Gastrocnemius medialis (tissue), 4 donors: ENCODE measurements at regions not wholly inside any gene's neighbourhood (a gene's known extent, or its start where the extent isn't known, plus 50 kb on each side); places are given as distances from the start of the nearest gene placed in this dataset.

Experiments
- ATAC-seq, 2 donors: fragments of 150-250 bp; one replicate each; pipeline ENCODE4 v1.9.1; 2016
- DNase-seq, 2 donors: peaks; one replicate each; pipeline ENCODE4 v3.0.0-alpha.2; 2019
- H3K27ac ChIP-seq, 4 donors: fragments of 200-600 bp; sonication (generic); 1 replicate in 1 of 4; 2 replicates in 3 of 4; pipeline ENCODE4 v1.5.1; 2016 to 2018; ENCODE audit warnings: mild to moderate bottlenecking in 2 of 4, moderate library complexity in 1 of 4
- H3K27me3 ChIP-seq, 3 donors: fragments of 200-600 bp; sonication (generic) in 2 of 3; 1 replicate in 1 of 3; 2 replicates in 2 of 3; pipeline versions ENCODE4 v1.5.1 to v1.6.0; 2016 to 2019; ENCODE audit warnings: mild to moderate bottlenecking in 1 of 3, moderate library complexity in 1 of 3
- H3K36me3 ChIP-seq, 2 donors: fragments of 200-600 bp; sonication (generic) in 1 of 2; one replicate each; pipeline ENCODE4 v1.5.1; 2017 to 2018
- H3K4me1 ChIP-seq, 2 donors: fragments of 200-600 bp; sonication (generic) in 1 of 2; one replicate each; pipeline ENCODE4 v1.5.1; 2016 to 2017; ENCODE audit warnings: mild to moderate bottlenecking in 2 of 2
- H3K4me3 ChIP-seq, 4 donors: fragments of 200-600 bp; sonication (generic) in 3 of 4; 1 replicate in 1 of 4; 2 replicates in 3 of 4; pipeline ENCODE4 v1.5.1; 2016 to 2019; ENCODE audit warnings: mild to moderate bottlenecking in 2 of 4
- H3K9me3 ChIP-seq, 3 donors: fragments of 200-600 bp; sonication (generic) in 2 of 3; 1 replicate in 1 of 3; 2 replicates in 2 of 3; pipeline ENCODE4 v1.5.1; 2016 to 2019
- POLR2A ChIP-seq, 2 donors: fragments of 450-650 bp; IDR thresholded peaks; one replicate each; pipeline ENCODE4 v1.6.1; 2017; ENCODE audit warnings: antibody characterized with exemption in 2 of 2, mild to moderate bottlenecking in 2 of 2, moderate library complexity in 2 of 2
- in situ Hi-C, 4 donors: fragments of 200-750 bp; cut with MboI; loops; one replicate each; pipeline versions ENCODE4 v1.15.0 to v1.8.0; 2017; ENCODE audit warnings: low sequenced_read_pairs in 4 of 4
- intact Hi-C: fragments of 100-400 bp; cut with DNase I; formaldehyde crosslinking; loops from one replicate; pipeline ENCODE4 v1.15.1; 2023; ENCODE audit warnings: low total_unique reads
- TF ChIP-seq, protein P1 (sequence below), 5 experiments: fragments of 450-650 bp in 3 of 5; fragments of 200-600 bp in 2 of 5; sonication (generic) in 2 of 5; IDR thresholded peaks in 4 of 5; conservative IDR thresholded peaks in 1 of 5; 1 replicate in 4 of 5; 2 replicates in 1 of 5; pipeline ENCODE4 v1.5.1; 2016 to 2019; ENCODE audit warnings: antibody characterized with exemption in 5 of 5, mild to moderate bottlenecking in 3 of 5, moderate library complexity in 3 of 5

DNA sequence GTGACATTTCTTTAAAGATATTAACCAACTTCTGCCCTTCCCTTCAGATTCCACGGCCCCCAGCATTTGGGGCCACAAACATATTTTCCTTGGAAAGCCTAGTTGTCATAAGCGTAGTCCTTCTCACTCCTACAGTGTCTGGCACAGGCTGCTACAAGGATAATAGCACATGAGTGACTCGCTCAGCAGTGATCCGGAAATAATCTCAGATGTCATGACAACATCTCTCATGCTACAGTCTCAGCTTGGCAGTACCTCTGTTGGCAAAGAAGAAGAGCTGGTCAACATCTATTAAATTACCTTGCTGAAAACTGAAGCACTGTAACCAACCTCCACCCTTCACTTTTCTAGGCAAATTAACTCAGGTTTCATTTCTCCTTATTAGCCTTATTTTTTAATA is 351.7 kb downstream of the RAD51AP2 start:
- Histone ChIP-seq H3K9me3 (no peaks in the 10 kb centered on the region), H3K4me1 (no peaks in the 10 kb centered on the region), H3K36me3 (no peaks in the 10 kb centered on the region), H3K27me3 (no peaks in the 10 kb centered on the region), H3K27ac (no peak overlapping the region), H3K4me3 (no peak overlapping the region)
- intact Hi-C loops (no loop called here), in situ Hi-C loops (no loop called here)
- no peak for DNase-seq
- TF ChIP-seq, protein P1, sequence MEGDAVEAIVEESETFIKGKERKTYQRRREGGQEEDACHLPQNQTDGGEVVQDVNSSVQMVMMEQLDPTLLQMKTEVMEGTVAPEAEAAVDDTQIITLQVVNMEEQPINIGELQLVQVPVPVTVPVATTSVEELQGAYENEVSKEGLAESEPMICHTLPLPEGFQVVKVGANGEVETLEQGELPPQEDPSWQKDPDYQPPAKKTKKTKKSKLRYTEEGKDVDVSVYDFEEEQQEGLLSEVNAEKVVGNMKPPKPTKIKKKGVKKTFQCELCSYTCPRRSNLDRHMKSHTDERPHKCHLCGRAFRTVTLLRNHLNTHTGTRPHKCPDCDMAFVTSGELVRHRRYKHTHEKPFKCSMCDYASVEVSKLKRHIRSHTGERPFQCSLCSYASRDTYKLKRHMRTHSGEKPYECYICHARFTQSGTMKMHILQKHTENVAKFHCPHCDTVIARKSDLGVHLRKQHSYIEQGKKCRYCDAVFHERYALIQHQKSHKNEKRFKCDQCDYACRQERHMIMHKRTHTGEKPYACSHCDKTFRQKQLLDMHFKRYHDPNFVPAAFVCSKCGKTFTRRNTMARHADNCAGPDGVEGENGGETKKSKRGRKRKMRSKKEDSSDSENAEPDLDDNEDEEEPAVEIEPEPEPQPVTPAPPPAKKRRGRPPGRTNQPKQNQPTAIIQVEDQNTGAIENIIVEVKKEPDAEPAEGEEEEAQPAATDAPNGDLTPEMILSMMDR (IDR thresholded peaks at IDR 0.05 in 4 of 5, conservative IDR thresholded peaks at IDR 0.05 in 1 of 5) = no peak
- no peak for TF ChIP-seq POLR2A (IDR thresholded peaks at IDR 0.05)
- ATAC-seq = no peak

GRCh38 chr2:17164550-17164949 is 353.7 kb downstream of the RAD51AP2 start:
- Histone ChIP-seq H3K27me3 (no peaks in the 10 kb centered on the region), H3K9me3 (no peaks in the 10 kb centered on the region), H3K4me1 (no peaks in the 10 kb centered on the region), H3K36me3 (no peaks in the 10 kb centered on the region), H3K4me3 (no peak overlapping the region), H3K27ac (no peak overlapping the region)
- ATAC-seq (no peak), DNase-seq (no peak)
- intact Hi-C loops (no loop called here), in situ Hi-C loops (no loop called here)
- TF ChIP-seq, protein P1 (IDR thresholded peaks at IDR 0.05 in 4 of 5, conservative IDR thresholded peaks at IDR 0.05 in 1 of 5) = no peak
- TF ChIP-seq POLR2A (IDR thresholded peaks at IDR 0.05) = no peak

DNA sequence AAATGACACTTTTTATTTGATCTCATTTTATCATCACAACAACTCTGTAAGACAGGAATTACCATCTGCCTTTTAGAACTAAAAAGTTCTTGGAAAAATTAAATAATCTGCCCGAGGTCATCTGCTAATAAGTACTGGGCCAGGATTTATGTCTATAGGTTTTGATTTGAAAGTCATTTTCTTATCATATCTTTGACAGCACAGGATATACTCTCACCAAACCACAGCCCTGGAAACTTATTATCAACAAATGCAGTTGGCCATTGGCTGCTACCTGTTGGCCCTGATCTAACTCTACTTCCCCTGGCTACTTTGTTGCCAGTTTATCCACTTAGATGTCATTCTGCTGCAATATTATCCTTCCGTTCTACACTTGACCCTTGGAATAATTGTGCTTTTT is 354.6 kb downstream of the RAD51AP2 start:
- no peak for DNase-seq
- TF ChIP-seq POLR2A (IDR thresholded peaks at IDR 0.05) = no peak
- TF ChIP-seq, protein P1 (IDR thresholded peaks at IDR 0.05 in 4 of 5, conservative IDR thresholded peaks at IDR 0.05 in 1 of 5) = no peak
- in situ Hi-C loops = no loop called here

DNA sequence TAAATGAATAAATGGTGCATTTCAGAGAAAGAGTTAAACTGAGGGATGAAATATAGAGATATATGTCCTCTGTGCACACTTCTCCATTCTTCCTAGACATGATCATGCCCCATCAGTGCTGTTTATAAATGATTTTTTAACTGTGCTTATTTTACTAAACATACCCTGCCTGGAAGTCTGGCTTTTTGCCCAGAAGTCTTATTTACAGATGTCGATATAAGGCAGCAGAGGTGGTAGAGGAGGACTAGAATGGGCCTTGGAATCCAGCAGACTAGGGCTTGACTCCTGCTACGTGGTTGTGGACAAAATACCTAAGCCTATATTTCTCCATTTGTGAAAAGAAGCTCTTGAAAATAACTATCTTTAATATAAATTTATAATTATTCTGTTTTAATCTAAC is 355.5 kb downstream of the RAD51AP2 start:
- Histone ChIP-seq H3K36me3 (no peaks in the 10 kb centered on the region), H3K9me3 (no peaks in the 10 kb centered on the region), H3K27ac (no peak overlapping the region), H3K4me1 (no peaks in the 10 kb centered on the region), H3K27me3 (no peaks in the 10 kb centered on the region), H3K4me3 (no peak overlapping the region)
- intact Hi-C loops = no loop called here
- in situ Hi-C loops = no loop called here
- ATAC-seq (no peak), DNase-seq (no peak)
- TF ChIP-seq, protein P1 (IDR thresholded peaks at IDR 0.05 in 4 of 5, conservative IDR thresholded peaks at IDR 0.05 in 1 of 5) = no peak
- no peak for TF ChIP-seq POLR2A (IDR thresholded peaks at IDR 0.05)

More for the DNA sequence above, 354.6 kb downstream of the RAD51AP2 start:
- Histone ChIP-seq H3K4me1 (no peaks in the 10 kb centered on the region), H3K4me3 (no peak overlapping the region), H3K27me3 (no peaks in the 10 kb centered on the region), H3K9me3 (no peaks in the 10 kb centered on the region), H3K36me3 (no peaks in the 10 kb centered on the region), H3K27ac (no peak overlapping the region)
- intact Hi-C loops = no loop called here
- no peak for ATAC-seq

DNA sequence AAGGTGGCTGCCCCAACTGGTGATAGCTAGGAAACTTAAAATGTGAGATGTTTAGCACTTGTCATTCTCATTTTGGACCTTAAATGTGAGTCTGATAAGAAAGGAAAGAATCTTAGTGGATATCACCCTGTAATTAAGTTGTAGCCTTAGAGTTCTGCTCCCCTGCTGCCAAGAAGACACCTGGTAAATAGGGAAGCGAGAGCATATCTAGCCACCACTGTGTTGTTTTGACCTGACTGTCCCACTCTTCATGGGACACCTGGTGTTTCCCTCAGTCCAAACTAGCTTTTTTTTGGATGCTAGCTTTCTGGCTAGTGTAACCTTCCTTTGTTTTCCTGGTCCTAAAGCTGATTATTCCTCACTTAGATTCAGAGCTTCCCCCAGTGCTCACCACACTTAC is 357.6 kb downstream of the RAD51AP2 start:
- ATAC-seq = no peak
- no peaks in the 10 kb centered on the region for H3K4me1 ChIP-seq
- TF ChIP-seq POLR2A (IDR thresholded peaks at IDR 0.05) = no peak
- TF ChIP-seq, protein P1 (IDR thresholded peaks at IDR 0.05 in 4 of 5, conservative IDR thresholded peaks at IDR 0.05 in 1 of 5) = no peak

More for the DNA sequence above, 357.6 kb downstream of the RAD51AP2 start:
- no peaks in the 10 kb centered on the region for H3K27me3 ChIP-seq
- no peaks in the 10 kb centered on the region for H3K36me3 ChIP-seq
- no peak for DNase-seq
- no peak overlapping the region for H3K27ac ChIP-seq
- in situ Hi-C loops = no loop called here
- H3K9me3 ChIP-seq = no peaks in the 10 kb centered on the region
- H3K4me3 ChIP-seq = no peak overlapping the region
- intact Hi-C loops = no loop called here
